Keratinocyte (primary cell): ENCODE measurements at regions not wholly inside any gene's neighbourhood (a gene's known extent, or its start where the extent isn't known, plus 50 kb on each side); places are given as distances from the start of the nearest gene placed in this dataset.

Experiments
- CTCF ChIP-seq, 3 experiments: IDR thresholded peaks in 1 of 3; conservative IDR thresholded peaks in 1 of 3; optimal IDR thresholded peaks in 1 of 3; 2 replicates in 2 of 3; 3 replicates in 1 of 3; pipeline versions ENCODE3 to v1.5.1; 2011; ENCODE audit warnings: low read length in 3 of 3, mild to moderate bottlenecking in 3 of 3, moderate library complexity in 2 of 3, control low read depth in 1 of 3, inconsistent platforms in 1 of 3; ENCODE audit not compliant: insufficient read depth in 2 of 3; ENCODE audit errors: extremely low read depth in 1 of 3
- EZH2 ChIP-seq: IDR thresholded peaks from one replicate; pipeline ENCODE4 v1.6.1; 2012; ENCODE audit warnings: inconsistent platforms, mild to moderate bottlenecking, low read length, moderate library complexity

DNA sequence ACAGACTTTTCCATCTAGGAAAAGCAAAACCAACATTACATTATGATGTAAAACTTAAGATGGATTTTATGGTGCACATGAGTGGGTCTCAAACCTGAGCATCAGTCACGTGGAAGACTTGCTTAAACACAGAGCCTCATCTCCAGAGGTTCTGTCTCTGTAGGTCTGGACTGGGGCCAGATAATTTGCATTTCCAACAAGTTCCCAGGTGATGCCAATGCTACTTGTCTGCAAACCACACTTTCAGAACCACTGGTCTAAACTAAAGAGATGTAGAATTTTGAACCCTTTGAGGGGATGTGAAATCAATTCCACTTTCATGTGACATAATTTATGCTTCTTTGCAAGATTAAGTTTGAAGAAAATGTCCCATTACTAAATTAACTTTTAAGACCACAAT, 522.8 kb downstream of the MBD2 start:
- no peak for TF ChIP-seq CTCF (optimal IDR thresholded peaks at IDR 0.05 in 1 of 3, IDR thresholded peaks at IDR 0.05 in 1 of 3, conservative IDR thresholded peaks at IDR 0.05 in 1 of 3; ENCODE audit: extremely low read depth in 1 of 3, insufficient read depth in 2 of 3, low read length in 3 of 3)
- TF ChIP-seq EZH2: no peak
